ENCODE measurements at regions not wholly inside any gene's neighbourhood (a gene's known extent, or its start where the extent isn't known, plus 50 kb on each side); places are given as distances from the start of the nearest gene placed in this dataset.

DNA sequence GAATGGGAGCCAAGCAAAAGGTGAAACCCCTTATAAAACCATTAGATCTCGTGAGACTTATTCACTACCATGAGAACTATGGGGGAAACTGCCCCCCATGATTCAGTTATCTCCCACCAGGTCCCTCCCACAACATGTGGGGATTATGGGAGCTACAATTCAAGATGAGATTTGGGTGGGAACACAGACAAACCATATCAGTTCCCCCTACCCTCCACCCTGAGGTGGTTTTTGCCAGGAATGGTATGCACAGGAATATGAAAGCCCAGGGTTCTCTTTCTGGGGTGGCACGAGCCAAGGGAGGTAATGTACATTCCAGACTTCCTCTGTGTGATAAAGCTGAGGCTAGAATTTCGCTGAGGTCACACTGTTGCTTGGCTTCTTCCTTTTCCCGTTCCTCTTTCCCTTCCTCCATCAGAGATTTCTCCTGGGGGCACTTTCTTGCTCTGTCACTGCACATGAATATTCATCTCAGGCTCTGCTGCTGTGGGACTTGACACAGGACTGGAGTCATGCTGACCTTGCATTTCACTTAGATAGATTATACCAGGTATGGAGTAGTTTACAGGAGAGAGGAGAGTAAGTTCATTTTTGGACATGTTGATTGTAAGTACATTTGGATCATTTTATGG lies 347.0 kb upstream of the MTPN start:
- Histone ChIP-seq H3K9me1 (ENCODE audit: insufficient read depth, low read length) (no peaks in the 10 kb centered on the region), H2AFZ (replicated peaks; ENCODE audit: low read length, poor library complexity) (no peak overlapping the region), H3K36me3 (ENCODE audit: control insufficient read depth, insufficient read depth, low read length) (no peaks in the 10 kb centered on the region), H3K9me3 (ENCODE audit: control insufficient read depth, insufficient read depth, low read length) (no peaks in the 10 kb centered on the region), H3K14ac (replicated peaks; ENCODE audit: low read depth, low read length) (no peak overlapping the region), H3K56ac (ENCODE audit: extremely low read depth, insufficient read depth, low read length) (no peak overlapping the region), H4K91ac (ENCODE audit: insufficient read depth, low read depth, low read length) (no peak overlapping the region), H2BK15ac (ENCODE audit: low read depth, low read length) (no peak overlapping the region), H3K4me2 (ENCODE audit: low read depth, low read length) (no peak overlapping the region), H4K8ac (ENCODE audit: low read depth in 2 of 2, low read length in 2 of 2) (no peak overlapping the region), H3K4me3 (ENCODE audit: insufficient read depth, low read depth, low read length) (no peak overlapping the region), H3K18ac (ENCODE audit: low read depth, low read length) (no peak overlapping the region), H3K27ac (ENCODE audit: insufficient read depth, low read length) (no peak overlapping the region), H2BK120ac (ENCODE audit: low read depth, low read length) (no peak overlapping the region), H2AK9ac (replicated peaks; ENCODE audit: low read depth, low read length, poor library complexity) (no peak overlapping the region), H4K5ac (ENCODE audit: low read depth, low read length) (no peak overlapping the region), H3K23ac (ENCODE audit: low read depth, low read length) (no peak overlapping the region), H2BK5ac (ENCODE audit: low read depth, low read length, poor library complexity, severe bottlenecking) (no peak overlapping the region), H2BK20ac (ENCODE audit: low read depth, low read length) (no peak overlapping the region), H2AK5ac (ENCODE audit: low read depth, low read length) (no peak overlapping the region), H4K20me1 (ENCODE audit: insufficient read depth, low read length) (no peaks in the 10 kb centered on the region), H3K79me1 (ENCODE audit: low read depth in 1 of 2, low read length in 2 of 2) (no peaks in the 10 kb centered on the region), H3K9ac (ENCODE audit: low read depth, low read length) (no peak overlapping the region), H3K4ac (ENCODE audit: low read depth, low read length) (no peak overlapping the region), H3K27me3 (ENCODE audit: control insufficient read depth, insufficient read depth, low read length) (no peaks in the 10 kb centered on the region), H3K4me1 (ENCODE audit: control insufficient read depth, insufficient read depth, low read length) (no peaks in the 10 kb centered on the region)
- ATAC-seq (ENCODE audit: low read depth) = no peak
- intact Hi-C loops (cut with micrococcal nuclease) = no loop called here
- dilution Hi-C loops (cut with HindIII; ENCODE audit: low sequenced_read_pairs, unreplicated experiment) = no loop called here
- BruUV-seq (replicated peaks) = no TSS peak
- in situ Hi-C loops (cut with MboI; ENCODE audit: low sequenced_read_pairs) = no loop called here
- no CpG with 5 or more reads among the region's 4 CpGs for WGBS, 2 experiments (ENCODE audit: extremely low coverage in 2 of 2, insufficient read length in 1 of 2)
- no peak for DNase-seq
- POLR2A ChIA-PET (ENCODE audit: unreplicated experiment) = no interaction called here
- TF ChIP-seq SMC3 (IDR thresholded peaks at IDR 0.05; ENCODE audit: low read depth, low read length) (no peak), CTCF (conservative IDR thresholded peaks at IDR 0.05; ENCODE audit: low read depth, low read length) (no peak), BHLHE40 (IDR thresholded peaks at IDR 0.05; ENCODE audit: low read depth, low read length) (no peak), CHD1 (IDR thresholded peaks at IDR 0.05; ENCODE audit: low read depth, low read length) (no peak), NFE2L2 (IDR thresholded peaks at IDR 0.05; ENCODE audit: low read depth, low read length) (no peak), POLR2A (IDR thresholded peaks at IDR 0.05; ENCODE audit: low read depth, low read length) (no peak), FOS (IDR thresholded peaks at IDR 0.05; ENCODE audit: low read depth, low read length) (no peak), MXI1 (IDR thresholded peaks at IDR 0.05; ENCODE audit: borderline replicate concordance, low read depth, low read length) (no peak), RAD21 (IDR thresholded peaks at IDR 0.05; ENCODE audit: low read length) (no peak), CEBPB (IDR thresholded peaks at IDR 0.05; ENCODE audit: low read depth, low read length) (no peak)
- TF ChIP-seq, protein P1, sequence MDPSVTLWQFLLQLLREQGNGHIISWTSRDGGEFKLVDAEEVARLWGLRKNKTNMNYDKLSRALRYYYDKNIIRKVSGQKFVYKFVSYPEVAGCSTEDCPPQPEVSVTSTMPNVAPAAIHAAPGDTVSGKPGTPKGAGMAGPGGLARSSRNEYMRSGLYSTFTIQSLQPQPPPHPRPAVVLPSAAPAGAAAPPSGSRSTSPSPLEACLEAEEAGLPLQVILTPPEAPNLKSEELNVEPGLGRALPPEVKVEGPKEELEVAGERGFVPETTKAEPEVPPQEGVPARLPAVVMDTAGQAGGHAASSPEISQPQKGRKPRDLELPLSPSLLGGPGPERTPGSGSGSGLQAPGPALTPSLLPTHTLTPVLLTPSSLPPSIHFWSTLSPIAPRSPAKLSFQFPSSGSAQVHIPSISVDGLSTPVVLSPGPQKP (IDR thresholded peaks at IDR 0.05; ENCODE audit: borderline replicate concordance, low read depth, low read length) = no peak
- CTCF ChIA-PET = no interaction called here
